GM12864 (cell line): ENCODE measurements at regions not wholly inside any gene's neighbourhood (a gene's known extent, or its start where the extent isn't known, plus 50 kb on each side); places are given as distances from the start of the nearest gene placed in this dataset.

ENCODE experiments used
- DNase-seq: peaks from one replicate; pipeline ENCODE4 v3.0.0-alpha.2; 2011; ENCODE audit warnings: low read depth
- H3K4me3 ChIP-seq: 2 replicates; pipeline ENCODE4 v1.5.1; 2011; ENCODE audit warnings: mild to moderate bottlenecking, low read depth, low read length, control low read depth
- CTCF ChIP-seq: IDR thresholded peaks from 2 replicates; pipeline ENCODE4 v1.5.1; 2011; ENCODE audit warnings: low read depth, mild to moderate bottlenecking, moderate library complexity, low read length, control low read depth, inconsistent platforms; ENCODE audit errors: missing control alignments

- DNase-seq, result no peak
- no peak for TF ChIP-seq CTCF
These were observed 238.9 kb upstream of the LMO3 start for GRCh38 chr12:16844875-16845274.

GRCh38 chr12:16833376-16834015 lies 227.5 kb upstream of the LMO3 start:
- TF ChIP-seq CTCF, result no peak

More at GRCh38 chr12:16844875-16845274, 238.9 kb upstream of the LMO3 start:
- no peak overlapping the region for H3K4me3 ChIP-seq

GRCh38 chr12:16828891-16829290 lies 222.9 kb upstream of the LMO3 start:
- no peak overlapping the region for H3K4me3 ChIP-seq
- no peak for TF ChIP-seq CTCF
- no peak for DNase-seq

More at GRCh38 chr12:16833376-16834015, 227.5 kb upstream of the LMO3 start:
- H3K4me3 ChIP-seq, result no peak overlapping the region
- DNase-seq, result no peak

- TF ChIP-seq CTCF, result no peak
These were observed 201.8 kb upstream of the LMO3 start for GRCh38 chr12:16807731-16808130.

GRCh38 chr12:16796168-16796567 lies 190.2 kb upstream of the LMO3 start:
- no peak for DNase-seq
- H3K4me3 ChIP-seq, result no peak overlapping the region
- TF ChIP-seq CTCF, result no peak

More at GRCh38 chr12:16807731-16808130, 201.8 kb upstream of the LMO3 start:
- no peak for DNase-seq
- H3K4me3 ChIP-seq, result no peak overlapping the region

GRCh38 chr12:16789204-16789790 lies 183.3 kb upstream of the LMO3 start:
- H3K4me3 ChIP-seq, result no peak overlapping the region
- no peak for DNase-seq
- no peak for TF ChIP-seq CTCF

GRCh38 chr12:16788506-16789203 lies 182.7 kb upstream of the LMO3 start:
- DNase-seq, result no peak
- no peak for TF ChIP-seq CTCF

More at GRCh38 chr12:16788506-16789203, 182.7 kb upstream of the LMO3 start:
- no peak overlapping the region for H3K4me3 ChIP-seq
